22Rv1 (cell line): ENCODE measurements at regions not wholly inside any gene's neighbourhood (a gene's known extent, or its start where the extent isn't known, plus 50 kb on each side); places are given as distances from the start of the nearest gene placed in this dataset.

ENCODE experiments used
- ZFX ChIP-seq: fragments of 450-650 bp; IDR thresholded peaks from 2 replicates; pipeline ENCODE4 v1.6.1; 2017; ENCODE audit warnings: antibody characterized with exemption, borderline replicate concordance
- TF ChIP-seq, protein P1 (sequence below): fragments of 450-650 bp; IDR thresholded peaks from 2 replicates; pipeline ENCODE4 v1.5.1; 2017; ENCODE audit warnings: mild to moderate bottlenecking

DNA sequence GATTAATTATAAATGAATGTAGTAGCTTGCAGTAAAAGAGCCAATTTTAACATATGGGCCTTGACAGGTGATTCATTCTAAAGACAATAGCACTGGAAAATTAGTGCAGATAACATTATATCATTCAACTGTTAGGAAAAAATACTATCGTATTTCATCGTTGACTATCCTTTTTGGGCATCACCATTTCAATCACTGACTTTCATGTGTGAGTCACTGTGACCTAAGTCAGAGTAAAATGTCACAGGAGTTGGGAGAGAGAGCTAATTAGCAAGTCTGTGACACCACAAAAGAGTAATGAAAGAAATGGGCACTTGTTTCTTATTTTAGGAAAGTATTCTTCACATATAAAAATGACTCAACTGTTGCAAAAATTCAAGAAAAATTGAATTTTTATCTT, 253.8 kb upstream of the CNTN5 start:
- TF ChIP-seq, protein P1, sequence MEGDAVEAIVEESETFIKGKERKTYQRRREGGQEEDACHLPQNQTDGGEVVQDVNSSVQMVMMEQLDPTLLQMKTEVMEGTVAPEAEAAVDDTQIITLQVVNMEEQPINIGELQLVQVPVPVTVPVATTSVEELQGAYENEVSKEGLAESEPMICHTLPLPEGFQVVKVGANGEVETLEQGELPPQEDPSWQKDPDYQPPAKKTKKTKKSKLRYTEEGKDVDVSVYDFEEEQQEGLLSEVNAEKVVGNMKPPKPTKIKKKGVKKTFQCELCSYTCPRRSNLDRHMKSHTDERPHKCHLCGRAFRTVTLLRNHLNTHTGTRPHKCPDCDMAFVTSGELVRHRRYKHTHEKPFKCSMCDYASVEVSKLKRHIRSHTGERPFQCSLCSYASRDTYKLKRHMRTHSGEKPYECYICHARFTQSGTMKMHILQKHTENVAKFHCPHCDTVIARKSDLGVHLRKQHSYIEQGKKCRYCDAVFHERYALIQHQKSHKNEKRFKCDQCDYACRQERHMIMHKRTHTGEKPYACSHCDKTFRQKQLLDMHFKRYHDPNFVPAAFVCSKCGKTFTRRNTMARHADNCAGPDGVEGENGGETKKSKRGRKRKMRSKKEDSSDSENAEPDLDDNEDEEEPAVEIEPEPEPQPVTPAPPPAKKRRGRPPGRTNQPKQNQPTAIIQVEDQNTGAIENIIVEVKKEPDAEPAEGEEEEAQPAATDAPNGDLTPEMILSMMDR, result no peak
- TF ChIP-seq ZFX, result no peak
